Right ventricle myocardium superior (tissue), 1 donor: ENCODE measurements at regions not wholly inside any gene's neighbourhood (a gene's known extent, or its start where the extent isn't known, plus 50 kb on each side); places are given as distances from the start of the nearest gene placed in this dataset.
A peak's percentile ranks its signal among the peaks of the same experiment; 100 is the strongest.
"Not testable (repeated sequence)": the region's sequence is repeated elsewhere in the genome, so short reads cannot be mapped to it uniquely, and the experiment has no call there.

Experiments used
- ATAC-seq: fragments of 200-7000 bp; cut with Tn5 transposase; one replicate; pipeline ENCODE4 v1.9.1; 2020; ENCODE audit warnings: mild to moderate bottlenecking; ENCODE audit not compliant: poor library complexity
- DNase-seq: peaks from one replicate; pipeline ENCODE4 v3.0.0-alpha.2; 2020
- intact Hi-C: fragments of 100-400 bp; cut with DNase I; formaldehyde crosslinking; loops from one replicate; pipeline ENCODE4 v1.11.2; 2022
- donor health status: DM: no; HTN: yes; CAD: no; lungs with severe emphysema.

GRCh38 chr6:69515480-69515879, 281.3 kb downstream of the LMBRD1 start:
- intact Hi-C loops, DNase-seq, ATAC-seq: not testable (repeated sequence)

- intact Hi-C loops, result no loop called here
- ATAC-seq, result no peak
- DNase-seq, result no peak
Measured at GRCh38 chr6:69494595-69494994, 302.2 kb downstream of the LMBRD1 start.

GRCh38 chr6:69489970-69490369, 306.8 kb downstream of the LMBRD1 start:
- intact Hi-C loops, result no loop called here
- no peak for DNase-seq
- no peak for ATAC-seq

- intact Hi-C loops, result no loop called here
- DNase-seq, result no peak
- ATAC-seq, result no peak
Measured at GRCh38 chr6:69487688-69488087, 309.1 kb downstream of the LMBRD1 start.

GRCh38 chr6:69466979-69467570, 329.7 kb downstream of the LMBRD1 start:
- intact Hi-C loops, result no loop called here
- ATAC-seq, result no peak
- peak; percentile 29 for DNase-seq

- no peak for ATAC-seq
- DNase-seq, result no peak
- intact Hi-C loops, result no loop called here
Measured at GRCh38 chr6:69465866-69466265, 330.9 kb downstream of the LMBRD1 start.

- ATAC-seq, result no peak
- intact Hi-C loops, result no loop called here
- DNase-seq, result no peak
Measured at GRCh38 chr6:69456086-69456485, 340.7 kb downstream of the LMBRD1 start.

GRCh38 chr6:69454619-69455018, 342.2 kb downstream of the LMBRD1 start:
- ATAC-seq, DNase-seq, intact Hi-C loops: not testable (repeated sequence)

- DNase-seq, intact Hi-C loops, ATAC-seq: not testable (repeated sequence)
Measured at GRCh38 chr6:69450493-69450892, 346.3 kb downstream of the LMBRD1 start.

- ATAC-seq, result no peak
Measured at GRCh38 chr6:69449887-69450286, 346.9 kb downstream of the LMBRD1 start.

More at GRCh38 chr6:69449887-69450286, 346.9 kb downstream of the LMBRD1 start:
- peak; percentile 31 for DNase-seq
- intact Hi-C loops, result no loop called here
